ENCODE measurements at regions not wholly inside any gene's neighbourhood (a gene's known extent, or its start where the extent isn't known, plus 50 kb on each side); places are given as distances from the start of the nearest gene placed in this dataset.
"Not testable (repeated sequence)": the region's sequence is repeated elsewhere in the genome, so short reads cannot be mapped to it uniquely, and the experiment has no call there.

DNA sequence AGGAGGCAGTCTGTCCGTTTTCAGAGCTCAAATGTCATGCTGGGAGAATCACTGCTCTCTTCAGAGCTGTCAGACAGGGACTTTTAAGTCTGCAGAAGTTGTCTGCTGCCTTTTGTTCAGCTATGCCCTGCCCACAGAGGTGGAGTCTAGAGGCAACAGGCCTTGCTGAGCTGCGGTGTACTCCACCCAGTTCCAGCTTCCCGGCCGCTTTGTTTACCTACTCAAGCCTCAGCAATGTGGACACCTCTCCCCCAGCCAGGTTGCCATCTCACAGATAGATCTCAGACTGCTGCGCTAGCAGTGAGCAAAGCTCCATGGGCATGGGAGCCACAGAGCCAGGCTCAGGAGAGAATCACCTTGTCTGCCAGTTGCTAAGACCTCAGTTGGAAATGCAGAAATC is 90.5 kb upstream of the TACR3 start:
- TF ChIP-seq, protein P1, sequence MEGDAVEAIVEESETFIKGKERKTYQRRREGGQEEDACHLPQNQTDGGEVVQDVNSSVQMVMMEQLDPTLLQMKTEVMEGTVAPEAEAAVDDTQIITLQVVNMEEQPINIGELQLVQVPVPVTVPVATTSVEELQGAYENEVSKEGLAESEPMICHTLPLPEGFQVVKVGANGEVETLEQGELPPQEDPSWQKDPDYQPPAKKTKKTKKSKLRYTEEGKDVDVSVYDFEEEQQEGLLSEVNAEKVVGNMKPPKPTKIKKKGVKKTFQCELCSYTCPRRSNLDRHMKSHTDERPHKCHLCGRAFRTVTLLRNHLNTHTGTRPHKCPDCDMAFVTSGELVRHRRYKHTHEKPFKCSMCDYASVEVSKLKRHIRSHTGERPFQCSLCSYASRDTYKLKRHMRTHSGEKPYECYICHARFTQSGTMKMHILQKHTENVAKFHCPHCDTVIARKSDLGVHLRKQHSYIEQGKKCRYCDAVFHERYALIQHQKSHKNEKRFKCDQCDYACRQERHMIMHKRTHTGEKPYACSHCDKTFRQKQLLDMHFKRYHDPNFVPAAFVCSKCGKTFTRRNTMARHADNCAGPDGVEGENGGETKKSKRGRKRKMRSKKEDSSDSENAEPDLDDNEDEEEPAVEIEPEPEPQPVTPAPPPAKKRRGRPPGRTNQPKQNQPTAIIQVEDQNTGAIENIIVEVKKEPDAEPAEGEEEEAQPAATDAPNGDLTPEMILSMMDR (IDR thresholded peaks at IDR 0.05; ENCODE audit: insufficient read depth, low read depth, low read length), result not testable (repeated sequence)
- TF ChIP-seq EZH2 (IDR thresholded peaks at IDR 0.05; ENCODE audit: insufficient read depth, low read length), result not testable (repeated sequence)
